GM20000 (cell line): ENCODE measurements at regions not wholly inside any gene's neighbourhood (a gene's known extent, or its start where the extent isn't known, plus 50 kb on each side); places are given as distances from the start of the nearest gene placed in this dataset.
"Not testable (repeated sequence)": the region's sequence is repeated elsewhere in the genome, so short reads cannot be mapped to it uniquely, and the experiment has no call there.

Source experiments
- DNase-seq: peaks from one replicate; pipeline ENCODE4 v3.0.0; 2012; ENCODE audit warnings: low spot score
- CTCF ChIP-seq: IDR thresholded peaks from 2 replicates; pipeline ENCODE4 v1.5.1; 2012; ENCODE audit warnings: mild to moderate bottlenecking, control low read depth; ENCODE audit errors: extremely low read depth, missing control alignments

- DNase-seq: no peak
- no peak for TF ChIP-seq CTCF
Measured at GRCh38 chr15:31221936-31222515, 104.6 kb upstream of the KLF13 start.

GRCh38 chr15:31222773-31223341 lies 103.8 kb upstream of the KLF13 start:
- no peak for DNase-seq
- no peak for TF ChIP-seq CTCF

GRCh38 chr15:31223478-31224350 lies 102.9 kb upstream of the KLF13 start:
- DNase-seq: no peak
- no peak for TF ChIP-seq CTCF

GRCh38 chr15:31224661-31225060 lies 102.0 kb upstream of the KLF13 start:
- not testable (repeated sequence) for DNase-seq

- no peak for TF ChIP-seq CTCF
- no peak for DNase-seq
Measured at GRCh38 chr15:31225356-31225955, 101.2 kb upstream of the KLF13 start.

- TF ChIP-seq CTCF: no peak
- DNase-seq: no peak
Measured at GRCh38 chr15:31226021-31226420, 100.6 kb upstream of the KLF13 start.

- DNase-seq: no peak
- no peak for TF ChIP-seq CTCF
Measured at GRCh38 chr15:31227235-31227634, 99.4 kb upstream of the KLF13 start.
